NOMO-1 treated with DMSO at 0.1 percent for 48 hours (cell line): ENCODE measurements at regions not wholly inside any gene's neighbourhood (a gene's known extent, or its start where the extent isn't known, plus 50 kb on each side); places are given as distances from the start of the nearest gene placed in this dataset.
"Not testable (repeated sequence)": the region's sequence is repeated elsewhere in the genome, so short reads cannot be mapped to it uniquely, and the experiment has no call there.

Source experiments
- DNase-seq: peaks from one replicate; lab custom pipeline; 2025; ENCODE audit not compliant: unreplicated experiment; lab: John Stamatoyannopoulos, UW

DNA sequence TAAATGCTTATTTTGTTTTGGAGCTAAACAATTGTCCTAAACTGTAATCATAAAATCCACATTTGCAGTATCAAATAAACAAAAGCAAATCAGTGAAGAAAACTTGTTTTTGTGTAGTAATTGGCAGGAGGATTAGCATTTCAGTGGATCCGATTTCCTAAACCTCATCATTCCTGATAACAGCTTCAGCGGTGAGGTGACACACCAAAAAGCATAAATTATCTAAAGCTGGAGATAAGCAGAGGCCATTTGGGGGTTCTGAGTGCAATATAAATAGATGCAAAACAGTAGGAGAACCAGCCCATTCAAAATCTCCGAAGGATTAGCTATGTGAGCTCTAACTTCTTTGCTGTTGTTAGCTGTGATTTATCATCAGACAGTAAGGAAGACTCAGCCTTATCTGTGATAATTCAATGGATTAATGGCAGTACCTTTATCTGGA lies 235.8 kb downstream of the EPHA7 start:
- DNase-seq, result no peak

DNA sequence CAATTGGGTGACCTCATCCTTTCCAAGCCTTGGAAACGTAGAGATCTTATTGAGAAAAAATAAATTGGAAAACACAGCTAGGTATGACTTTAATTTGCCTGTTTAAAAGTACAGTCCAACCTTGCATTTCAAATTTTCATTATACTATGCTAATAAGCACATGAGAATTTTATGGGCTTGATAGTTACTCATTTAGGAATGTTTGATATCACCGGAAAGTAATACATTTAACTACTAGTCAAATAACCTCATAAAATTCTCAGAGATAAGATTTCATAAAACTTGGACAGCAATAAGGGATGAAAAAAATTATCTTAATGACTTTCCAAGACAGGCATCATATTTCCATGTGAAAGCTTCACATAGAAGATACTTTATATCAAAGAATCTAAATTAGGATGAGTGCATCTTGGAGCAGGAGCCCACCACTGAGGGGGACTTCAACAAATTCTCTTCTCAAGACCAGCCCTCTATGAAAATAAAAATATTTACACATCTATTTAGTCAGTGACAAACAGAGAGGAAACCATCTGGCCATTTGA lies 236.3 kb downstream of the EPHA7 start:
- DNase-seq, result no peak

DNA sequence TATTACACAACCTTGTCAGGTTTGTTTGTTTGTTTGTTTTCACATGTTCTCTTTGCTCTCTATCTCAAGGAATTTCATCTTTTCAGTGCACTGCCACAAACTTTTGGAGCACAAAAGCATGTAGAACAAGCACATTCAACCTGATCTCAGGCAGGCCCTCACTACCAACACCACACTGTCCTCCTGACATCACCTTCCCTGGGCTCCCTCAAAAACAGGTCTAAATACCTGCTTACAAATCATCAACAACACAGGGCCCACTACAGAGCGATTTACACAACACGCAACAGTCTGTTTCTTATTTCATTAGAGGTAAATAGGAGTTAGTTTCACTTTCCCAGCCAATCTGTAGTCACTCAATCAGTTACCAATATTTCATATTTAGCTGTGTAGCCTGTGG lies 241.4 kb downstream of the EPHA7 start:
- DNase-seq, result no peak

DNA sequence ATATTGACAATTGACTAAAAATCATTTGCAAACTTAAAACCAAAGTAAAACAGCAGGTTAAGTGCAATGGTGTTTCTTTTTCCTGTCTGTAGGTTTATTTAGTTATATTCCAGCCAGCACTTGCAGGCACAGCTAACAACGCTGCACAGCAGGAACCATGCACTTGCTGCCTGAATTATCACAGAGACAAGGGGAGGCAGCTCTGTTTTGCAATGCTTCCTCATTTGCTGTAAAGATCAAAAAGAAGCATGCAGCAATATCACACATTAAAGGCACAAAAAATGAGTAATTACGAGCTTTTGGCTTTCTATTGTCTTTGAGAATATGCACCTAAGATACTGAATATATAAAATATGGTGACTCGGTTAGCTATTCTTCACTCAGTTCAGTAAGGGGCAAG lies 241.9 kb downstream of the EPHA7 start:
- no peak for DNase-seq

DNA sequence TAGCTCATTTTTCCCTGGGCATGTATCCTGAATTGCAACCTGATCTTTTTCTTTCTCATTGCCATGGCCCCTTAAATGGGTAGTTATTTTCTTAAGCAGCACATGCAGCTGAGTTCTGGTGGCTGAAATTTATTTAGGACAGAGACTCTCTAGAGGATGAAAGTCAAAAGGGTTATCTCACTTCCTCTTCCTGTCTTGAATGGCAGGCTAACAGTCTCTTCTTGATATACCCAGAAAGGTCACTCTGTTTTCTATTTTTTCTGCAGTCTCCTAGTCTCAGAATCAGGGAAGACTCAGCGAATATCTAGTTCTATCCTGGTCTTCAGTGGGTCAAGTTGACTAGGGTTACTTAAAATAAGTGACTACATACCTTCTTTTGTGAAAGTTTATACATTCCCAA lies 243.3 kb downstream of the EPHA7 start:
- no peak for DNase-seq

DNA sequence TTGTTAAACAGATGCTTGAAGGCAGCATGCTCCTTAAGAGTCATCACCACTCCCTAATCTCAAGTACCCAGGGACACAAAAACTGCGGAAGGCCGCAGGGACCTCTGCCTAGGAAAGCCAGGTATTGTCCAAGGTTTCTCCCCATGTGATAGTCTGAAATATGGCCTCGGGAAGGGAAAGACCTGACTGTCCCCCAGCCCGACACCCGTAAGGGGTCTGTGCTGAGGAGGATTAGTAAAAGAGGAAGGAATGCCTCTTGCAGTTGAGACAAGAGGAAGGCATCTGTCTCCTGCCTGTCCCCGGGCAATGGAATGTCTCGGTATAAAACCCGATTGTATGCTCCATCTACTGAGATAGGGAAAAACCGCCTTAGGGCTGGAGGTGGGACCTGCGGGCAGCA lies 245.8 kb downstream of the EPHA7 start:
- not testable (repeated sequence) for DNase-seq

DNA sequence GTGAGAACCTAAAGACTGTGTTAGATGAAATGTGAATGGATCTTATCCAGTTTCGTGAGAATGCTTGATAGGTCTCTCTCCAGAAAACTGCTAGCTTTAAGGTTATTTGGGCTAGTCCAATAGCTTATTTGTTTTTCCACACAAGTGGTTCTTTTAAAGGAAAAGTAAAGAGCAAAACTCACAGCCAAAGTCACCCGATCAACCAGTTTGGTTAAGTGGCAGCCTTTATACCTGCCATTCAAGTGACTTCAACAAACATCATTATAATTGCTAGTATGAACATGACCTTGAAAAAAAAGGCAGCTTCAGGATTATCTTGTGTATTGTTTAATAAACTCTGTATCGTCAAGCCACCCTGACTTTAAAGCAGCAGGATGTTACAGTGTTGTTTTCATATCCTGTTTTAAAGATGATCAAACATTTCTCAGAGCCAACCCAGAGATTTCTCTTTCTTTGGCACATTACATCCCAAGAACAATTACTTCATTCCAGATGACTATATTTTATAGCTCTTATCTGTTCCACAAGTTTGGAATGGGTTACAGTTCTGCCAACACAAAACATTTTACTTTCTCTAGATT lies 253.4 kb downstream of the EPHA7 start:
- DNase-seq, result no peak

DNA sequence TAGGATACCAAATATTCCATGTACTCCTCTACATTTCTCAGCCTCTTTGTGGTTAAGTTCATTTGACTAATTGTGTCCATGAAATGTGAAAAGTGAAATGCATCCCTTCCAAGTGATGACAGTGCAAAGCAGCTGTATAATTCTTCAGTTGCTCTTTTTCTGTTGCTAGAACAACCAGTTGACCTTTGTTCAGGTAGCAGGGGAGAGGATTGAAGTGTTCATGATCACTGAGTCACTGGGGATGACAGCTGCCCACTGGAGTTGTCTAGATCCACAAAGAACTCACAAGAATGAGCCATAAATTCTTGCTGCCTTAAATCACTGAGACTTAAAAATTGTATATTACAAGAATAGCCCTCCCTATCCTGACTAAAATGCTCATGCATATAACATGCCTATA lies 254.6 kb downstream of the EPHA7 start:
- no peak for DNase-seq

DNA sequence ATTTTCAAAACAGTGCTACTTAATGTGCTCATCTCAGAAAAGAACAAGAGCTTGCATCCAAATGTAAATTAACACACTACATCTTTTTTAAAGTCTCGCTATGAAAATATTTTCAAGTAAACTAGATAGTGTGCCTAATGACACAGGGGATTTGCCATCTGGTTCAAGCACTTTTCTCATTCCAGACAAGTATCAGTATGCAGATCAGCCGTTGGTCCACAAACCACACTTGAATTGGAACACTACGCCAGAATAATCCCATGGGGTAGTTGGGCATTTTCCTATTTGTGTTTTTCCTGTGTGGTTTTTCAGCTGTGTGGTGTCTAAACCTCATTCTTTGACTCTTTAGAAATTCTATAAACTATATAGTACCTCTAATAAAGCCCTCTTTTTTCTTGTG lies 256.2 kb downstream of the EPHA7 start:
- DNase-seq, result no peak

DNA sequence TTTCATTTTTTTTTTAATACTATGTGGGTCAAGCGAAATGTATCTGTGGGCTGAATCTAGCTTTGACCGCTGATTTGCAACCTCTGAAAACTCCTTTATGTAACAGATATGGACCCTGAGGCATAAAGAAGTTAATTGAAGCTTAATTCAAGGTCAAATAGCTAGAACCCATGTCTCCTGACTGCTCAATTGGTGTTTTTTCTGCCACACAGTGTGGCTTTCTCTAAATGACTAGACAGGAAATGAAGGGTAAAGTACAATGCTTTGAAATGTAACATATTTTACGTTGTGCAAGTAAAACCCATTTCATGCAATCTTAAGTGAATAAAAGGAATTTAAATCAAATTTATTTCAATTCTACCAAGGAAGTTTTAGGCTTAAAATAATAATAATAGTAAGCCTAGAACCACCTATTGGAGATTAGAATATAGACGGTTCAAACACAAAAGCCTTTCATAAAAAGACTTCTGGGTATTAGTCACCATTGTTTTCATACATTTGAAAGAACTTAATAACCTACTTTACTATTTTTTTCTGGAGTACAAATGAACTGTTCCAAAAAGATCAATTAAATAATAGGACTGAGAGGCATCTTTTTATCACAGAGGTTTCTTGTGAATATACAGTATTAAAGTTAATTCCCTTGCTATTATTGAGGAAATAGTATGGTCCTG lies 279.8 kb downstream of the EPHA7 start:
- no peak for DNase-seq

DNA sequence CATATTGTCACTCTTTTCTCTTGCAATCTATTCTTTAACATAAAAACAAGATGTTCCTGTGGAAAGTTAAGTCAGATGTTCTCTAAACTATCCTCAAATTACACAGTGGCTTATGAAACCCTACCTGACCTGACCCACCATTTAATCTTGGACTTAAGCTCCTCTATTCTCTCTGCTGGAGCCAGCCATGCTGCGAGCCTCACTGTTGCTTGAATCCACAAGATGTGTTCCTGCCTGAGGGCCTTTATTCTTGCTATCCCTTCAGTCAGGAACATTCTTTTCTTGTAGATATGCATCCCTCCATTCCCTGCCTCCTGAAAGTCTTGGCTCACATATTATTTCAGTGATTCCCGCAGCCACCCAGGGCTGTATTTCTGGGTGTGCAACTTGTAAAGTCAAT lies 283.2 kb downstream of the EPHA7 start:
- no peak for DNase-seq

DNA sequence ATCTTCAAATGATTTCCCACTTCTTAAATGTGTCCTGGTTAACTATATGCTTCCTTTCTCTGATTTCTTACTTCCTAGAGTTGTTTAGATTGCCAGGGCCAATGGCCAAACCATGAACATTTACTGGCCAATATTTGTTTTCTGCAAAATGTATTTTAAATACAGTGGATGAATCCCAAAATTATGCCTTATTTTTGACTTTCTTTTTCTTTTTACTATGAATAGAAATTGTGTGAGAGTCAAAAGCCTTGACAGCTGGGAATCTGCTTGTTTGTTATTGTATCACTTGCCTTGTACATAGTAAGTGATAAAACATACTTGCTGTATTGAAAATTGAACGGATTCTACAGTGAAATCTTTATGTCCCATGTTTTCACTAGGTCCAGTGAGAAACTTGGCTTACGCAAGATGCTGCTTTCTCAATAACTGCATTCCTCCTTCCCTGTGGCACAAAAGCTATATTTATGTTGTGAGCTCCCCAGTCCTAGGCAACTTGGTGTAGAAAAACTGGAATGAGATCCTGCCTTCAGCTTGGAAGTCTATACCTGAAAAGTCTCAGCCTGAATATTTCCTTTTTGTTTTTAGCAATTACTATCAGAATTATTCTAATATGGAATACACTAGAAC lies 295.2 kb downstream of the EPHA7 start:
- no peak for DNase-seq

DNA sequence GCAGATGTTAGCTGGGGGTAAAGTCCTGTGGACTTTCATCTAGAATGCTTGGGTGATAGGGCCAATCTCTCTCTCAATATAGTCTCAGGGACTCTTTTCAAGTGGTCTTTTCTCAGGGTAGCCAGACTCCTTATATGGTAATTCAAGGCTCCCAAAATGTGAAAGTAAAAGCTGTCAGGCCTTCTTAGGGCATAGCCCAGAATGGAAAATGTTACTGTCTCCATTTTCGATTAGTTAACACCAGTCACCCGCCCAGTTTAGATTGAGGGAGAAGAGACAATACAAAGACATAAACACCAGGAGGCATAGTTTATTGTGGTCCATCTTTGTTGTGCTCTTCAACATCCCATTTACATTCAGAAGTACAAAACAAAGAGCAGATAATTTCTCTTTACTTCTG lies 295.8 kb downstream of the EPHA7 start:
- no peak for DNase-seq

DNA sequence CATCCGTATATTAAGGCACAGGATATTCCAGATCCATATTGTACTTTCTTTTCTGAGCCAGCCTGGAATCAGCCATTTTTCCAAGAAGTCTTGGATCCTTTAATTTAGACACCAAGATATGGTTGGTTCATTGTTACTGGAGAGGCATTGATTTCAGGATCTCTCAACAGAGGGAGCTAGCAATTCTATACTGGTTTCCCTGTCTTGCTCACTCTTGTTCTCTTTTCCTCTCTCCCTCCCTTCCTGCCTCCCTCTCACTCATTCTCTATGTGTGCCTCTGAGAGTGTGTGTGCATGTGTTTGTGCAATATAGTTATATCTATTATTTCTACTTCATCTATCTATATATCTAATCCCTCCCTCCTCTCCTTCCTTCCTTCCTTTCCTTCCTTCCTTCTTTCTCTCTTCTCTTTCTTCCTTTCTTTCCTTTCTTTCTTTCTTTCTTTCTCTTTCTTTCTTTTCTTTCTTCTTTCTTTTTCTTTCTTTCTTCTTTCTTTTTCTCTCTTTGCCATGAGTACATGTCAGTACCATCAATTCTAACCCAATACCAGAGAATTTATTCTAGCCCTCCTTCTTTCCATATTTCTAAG lies 299.1 kb downstream of the EPHA7 start:
- DNase-seq, result no peak

DNA sequence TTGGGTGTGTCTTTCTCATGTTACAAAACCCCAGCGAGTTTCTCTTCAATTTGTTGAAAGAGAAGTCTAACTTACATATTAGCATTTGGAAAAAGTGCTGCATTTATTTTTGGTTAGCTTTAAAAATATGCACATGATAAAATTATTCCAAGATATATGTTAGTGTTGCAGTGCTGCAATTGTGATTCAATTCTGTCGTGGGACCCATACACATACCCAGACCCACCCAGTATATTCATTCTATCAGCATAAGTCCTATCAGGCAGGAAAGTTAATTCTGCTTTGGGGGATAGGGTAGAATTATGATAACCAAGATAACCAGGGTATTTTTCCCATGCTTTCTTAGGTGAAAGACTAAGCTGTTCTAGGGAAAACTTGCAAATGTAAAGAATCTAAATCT lies 313.5 kb downstream of the EPHA7 start:
- no peak for DNase-seq

DNA sequence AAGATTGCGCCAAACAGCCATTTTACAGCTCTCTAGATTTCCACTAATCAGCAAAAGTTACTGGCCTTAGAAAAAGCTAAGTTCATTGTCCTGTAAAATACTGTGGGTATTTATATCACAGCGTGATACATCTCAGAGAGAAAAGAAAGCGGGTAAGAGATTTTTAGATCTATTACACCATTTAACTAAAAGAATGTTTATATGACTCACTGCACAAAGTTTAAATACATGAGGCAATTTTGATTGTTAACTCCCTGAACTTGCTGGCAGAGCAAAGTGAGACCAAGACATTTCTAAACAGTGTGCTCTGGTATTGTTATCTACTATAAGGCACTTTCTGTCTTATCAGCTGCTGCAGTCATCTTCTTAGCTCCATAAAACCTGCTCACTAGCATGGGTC lies 314.3 kb downstream of the EPHA7 start:
- DNase-seq, result no peak

DNA sequence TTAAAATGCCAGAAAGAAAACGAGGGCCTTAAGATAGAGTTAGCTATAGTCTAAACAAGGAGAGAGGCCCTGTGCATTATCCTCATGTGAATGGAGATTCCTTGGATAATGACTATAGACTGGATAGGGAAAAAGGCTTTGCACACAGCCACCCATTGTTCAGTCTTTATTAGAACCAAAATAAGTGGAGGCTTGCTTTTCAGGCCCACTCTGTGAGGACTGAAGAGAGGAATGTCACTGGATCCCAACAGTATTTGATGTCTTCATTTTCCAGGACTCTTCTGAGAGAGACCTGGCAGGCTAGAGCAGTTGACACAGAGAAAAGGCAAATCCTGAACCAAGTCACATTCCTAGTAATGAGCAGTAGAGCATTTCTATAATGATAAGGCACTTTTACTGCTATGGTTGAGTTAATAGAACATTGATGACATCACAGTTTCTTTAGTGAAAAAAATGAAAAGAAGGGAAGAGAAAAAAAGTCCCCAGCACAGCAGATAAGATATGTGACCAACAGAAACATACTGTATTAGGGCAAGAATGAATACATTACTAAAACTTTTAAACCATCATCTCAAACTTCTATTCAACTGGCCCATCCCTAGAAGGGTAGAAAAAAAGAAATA lies 315.1 kb downstream of the EPHA7 start:
- DNase-seq, result no peak

DNA sequence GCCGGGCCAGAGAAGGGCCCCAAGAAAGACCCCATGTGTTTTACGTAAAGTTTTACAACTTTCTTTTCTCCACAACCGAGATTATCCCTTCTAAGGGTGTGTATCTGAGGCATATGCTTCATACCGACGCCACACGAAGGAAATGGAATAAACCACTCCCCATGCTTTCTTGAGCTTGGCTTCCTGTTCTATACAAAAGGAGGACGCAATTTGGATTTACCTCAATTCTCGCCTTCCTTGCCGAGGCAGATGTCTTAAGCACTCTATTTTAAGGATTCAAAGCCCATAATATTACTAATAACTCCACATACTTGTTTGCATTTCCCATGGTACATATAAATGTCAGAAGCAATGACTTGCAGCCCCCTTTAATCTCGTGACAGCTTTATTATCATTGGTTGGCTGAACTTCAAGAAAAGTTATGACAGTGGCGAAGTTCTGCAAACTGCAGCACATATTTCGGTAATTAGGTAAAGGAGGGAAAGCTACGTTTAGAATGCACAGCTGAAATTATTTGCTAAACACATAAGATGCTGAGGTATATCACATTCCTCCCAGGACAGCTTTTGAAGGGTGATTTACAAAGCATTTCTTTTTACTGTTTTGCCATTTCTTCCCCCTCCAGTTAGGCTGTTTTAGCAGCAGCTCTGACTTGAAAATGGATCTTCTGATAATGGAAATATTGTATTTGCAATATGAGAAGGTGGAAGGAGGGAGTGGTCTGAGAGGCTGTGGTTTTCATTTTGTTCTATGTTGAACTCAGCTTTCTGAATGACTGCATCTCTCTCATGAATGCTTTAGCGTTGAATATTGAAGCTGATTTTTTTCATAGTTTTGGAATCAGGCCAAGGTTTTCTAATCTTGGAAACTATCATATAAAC lies 330.5 kb downstream of the EPHA7 start:
- DNase-seq, result no peak

DNA sequence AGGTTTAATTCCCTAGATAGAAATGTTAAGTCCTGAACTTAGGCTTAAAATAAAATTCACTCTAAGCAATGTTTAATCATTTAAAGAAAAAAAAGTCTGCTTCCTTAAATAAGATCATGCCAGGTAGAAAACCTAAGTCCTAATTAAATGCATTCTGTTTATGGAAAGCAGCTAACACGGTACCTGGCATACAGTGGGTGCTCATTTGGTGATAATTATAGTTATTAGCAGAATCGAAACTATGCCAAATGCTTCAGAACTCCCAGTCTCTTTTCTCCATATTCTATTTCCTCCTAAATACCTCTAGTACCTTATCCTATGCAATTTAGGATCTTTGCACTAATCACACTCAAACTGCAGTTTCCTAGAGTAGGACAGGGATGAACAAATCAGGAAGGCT lies 331.8 kb downstream of the EPHA7 start:
- DNase-seq, result no peak

DNA sequence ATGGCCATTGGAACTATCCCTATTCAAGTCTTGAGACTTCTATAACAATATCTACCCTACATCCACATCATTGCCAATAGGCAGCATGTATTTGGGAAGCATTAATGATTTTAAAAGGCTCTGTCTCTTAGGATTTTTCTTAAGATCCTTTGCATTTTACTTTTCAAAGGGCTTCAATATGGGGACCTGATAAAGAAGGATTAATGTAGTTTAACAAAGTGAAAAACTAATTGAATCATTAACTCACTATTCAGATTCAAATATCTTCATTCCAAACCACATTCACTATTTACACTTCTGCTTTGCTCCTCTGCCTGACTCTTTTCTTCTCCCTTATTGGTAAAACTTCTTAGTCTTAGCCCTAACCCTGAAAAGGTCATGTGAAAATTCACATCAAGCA lies 333.0 kb downstream of the EPHA7 start:
- no peak for DNase-seq
